Osteoblast (primary cell): ENCODE measurements at regions not wholly inside any gene's neighbourhood (a gene's known extent, or its start where the extent isn't known, plus 50 kb on each side); places are given as distances from the start of the nearest gene placed in this dataset.

Experiments used
- DNase-seq: peaks from one replicate; pipeline ENCODE4 v3.0.0; 2011; ENCODE audit warnings: low spot score, mixed read lengths; ENCODE audit not compliant: insufficient read length; ENCODE audit errors: missing footprints
- H2AFZ ChIP-seq: 2 replicates; pipeline ENCODE4 v1.6.0; 2011; ENCODE audit warnings: mild to moderate bottlenecking, low read length
- H3K27ac ChIP-seq: 2 replicates; pipeline ENCODE4 v1.5.1; 2011; ENCODE audit warnings: mild to moderate bottlenecking, low read depth, low read length, moderate library complexity
- H3K27me3 ChIP-seq: 2 replicates; pipeline ENCODE4 v1.6.0; 2012; ENCODE audit warnings: mild to moderate bottlenecking, control low read depth, inconsistent platforms, low read length, moderate library complexity; ENCODE audit not compliant: insufficient read depth
- H3K36me3 ChIP-seq: 2 replicates; pipeline ENCODE4 v1.5.1; 2011; ENCODE audit warnings: mild to moderate bottlenecking, low read length, control low read depth, moderate library complexity; ENCODE audit not compliant: insufficient read depth
- H3K4me1 ChIP-seq: 2 replicates; pipeline ENCODE4 v1.5.1; 2011; ENCODE audit warnings: mild to moderate bottlenecking, low read length, control low read depth, moderate library complexity; ENCODE audit not compliant: insufficient read depth
- H3K4me2 ChIP-seq: 2 replicates; pipeline ENCODE4 v1.6.0; 2011; ENCODE audit warnings: mild to moderate bottlenecking, low read length; ENCODE audit not compliant: insufficient read depth
- H3K4me3 ChIP-seq: fragments of 200-600 bp; sonication (generic); 3 replicates; pipeline ENCODE4 v1.5.1; 2012; ENCODE audit warnings: mild to moderate bottlenecking, low read length, inconsistent platforms; ENCODE audit not compliant: insufficient read depth
- H3K79me2 ChIP-seq: 2 replicates; pipeline ENCODE4 v1.6.0; 2012; ENCODE audit warnings: mild to moderate bottlenecking, low read length, control low read depth, inconsistent platforms; ENCODE audit not compliant: insufficient read depth
- H3K9me3 ChIP-seq: 2 replicates; pipeline ENCODE4 v1.5.1; 2011; ENCODE audit warnings: low read depth, low read length, control low read depth
- H4K20me1 ChIP-seq: 2 replicates; pipeline ENCODE4 v1.6.0; 2012; ENCODE audit warnings: mild to moderate bottlenecking, low read length, control low read depth; ENCODE audit not compliant: insufficient read depth
- TF ChIP-seq, protein P1 (sequence below): IDR thresholded peaks from 2 replicates; pipeline ENCODE4 v1.5.1; 2011; ENCODE audit warnings: mild to moderate bottlenecking, low read depth, low read length, moderate library complexity; ENCODE audit errors: extremely low read depth

- Histone ChIP-seq H3K27ac (no peak overlapping the region), H3K4me2 (no peak overlapping the region), H3K79me2 (no peaks in the 10 kb centered on the region), H3K9me3 (no peaks in the 10 kb centered on the region), H3K27me3 (no peaks in the 10 kb centered on the region), H3K4me1 (no peaks in the 10 kb centered on the region), H2AFZ (no peak overlapping the region), H4K20me1 (no peaks in the 10 kb centered on the region), H3K36me3 (no peaks in the 10 kb centered on the region), H3K4me3 (no peak overlapping the region)
- no peak for DNase-seq
- TF ChIP-seq, protein P1, sequence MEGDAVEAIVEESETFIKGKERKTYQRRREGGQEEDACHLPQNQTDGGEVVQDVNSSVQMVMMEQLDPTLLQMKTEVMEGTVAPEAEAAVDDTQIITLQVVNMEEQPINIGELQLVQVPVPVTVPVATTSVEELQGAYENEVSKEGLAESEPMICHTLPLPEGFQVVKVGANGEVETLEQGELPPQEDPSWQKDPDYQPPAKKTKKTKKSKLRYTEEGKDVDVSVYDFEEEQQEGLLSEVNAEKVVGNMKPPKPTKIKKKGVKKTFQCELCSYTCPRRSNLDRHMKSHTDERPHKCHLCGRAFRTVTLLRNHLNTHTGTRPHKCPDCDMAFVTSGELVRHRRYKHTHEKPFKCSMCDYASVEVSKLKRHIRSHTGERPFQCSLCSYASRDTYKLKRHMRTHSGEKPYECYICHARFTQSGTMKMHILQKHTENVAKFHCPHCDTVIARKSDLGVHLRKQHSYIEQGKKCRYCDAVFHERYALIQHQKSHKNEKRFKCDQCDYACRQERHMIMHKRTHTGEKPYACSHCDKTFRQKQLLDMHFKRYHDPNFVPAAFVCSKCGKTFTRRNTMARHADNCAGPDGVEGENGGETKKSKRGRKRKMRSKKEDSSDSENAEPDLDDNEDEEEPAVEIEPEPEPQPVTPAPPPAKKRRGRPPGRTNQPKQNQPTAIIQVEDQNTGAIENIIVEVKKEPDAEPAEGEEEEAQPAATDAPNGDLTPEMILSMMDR, result no peak
These were observed 178.3 kb upstream of the HDAC4 start for GRCh38 chr2:239579081-239579480.

DNA sequence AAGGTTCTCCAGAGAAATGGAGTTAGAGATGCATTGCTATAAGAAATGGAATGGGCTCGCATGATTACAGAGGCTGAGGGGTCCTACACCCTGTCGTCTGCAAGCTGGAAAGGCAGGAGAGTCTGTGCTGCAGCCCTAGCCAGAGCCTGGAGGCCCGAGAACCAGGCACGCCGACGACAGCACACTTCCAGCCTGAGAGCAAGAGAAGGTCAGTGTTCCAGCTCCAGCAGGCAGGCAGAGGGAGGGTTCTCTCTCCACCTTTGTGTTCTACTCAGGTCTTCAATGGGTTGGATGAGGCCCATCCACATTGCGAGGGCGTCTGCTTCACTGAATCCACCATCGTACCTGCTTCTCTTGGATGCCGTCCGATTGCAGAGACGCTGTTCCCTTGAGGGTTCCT, 177.6 kb upstream of the HDAC4 start:
- no peak overlapping the region for H3K27ac ChIP-seq
- no peaks in the 10 kb centered on the region for H3K9me3 ChIP-seq
- H3K4me2 ChIP-seq, result no peak overlapping the region
- no peaks in the 10 kb centered on the region for H3K36me3 ChIP-seq
- H4K20me1 ChIP-seq, result no peaks in the 10 kb centered on the region
- TF ChIP-seq, protein P1, result no peak
- H3K79me2 ChIP-seq, result no peaks in the 10 kb centered on the region
- H2AFZ ChIP-seq, result no peak overlapping the region
- H3K4me3 ChIP-seq, result no peak overlapping the region
- H3K4me1 ChIP-seq, result no peaks in the 10 kb centered on the region
- H3K27me3 ChIP-seq, result no peaks in the 10 kb centered on the region
- no peak for DNase-seq

- no peak overlapping the region for H3K4me2 ChIP-seq
- TF ChIP-seq, protein P1, result no peak
- H4K20me1 ChIP-seq, result no peaks in the 10 kb centered on the region
- no peaks in the 10 kb centered on the region for H3K79me2 ChIP-seq
- DNase-seq, result no peak
- H2AFZ ChIP-seq, result no peak overlapping the region
- H3K27ac ChIP-seq, result no peak overlapping the region
- H3K27me3 ChIP-seq, result no peaks in the 10 kb centered on the region
- H3K4me3 ChIP-seq, result no peak overlapping the region
- no peaks in the 10 kb centered on the region for H3K36me3 ChIP-seq
- no peaks in the 10 kb centered on the region for H3K9me3 ChIP-seq
- no peaks in the 10 kb centered on the region for H3K4me1 ChIP-seq
These were observed 177.1 kb upstream of the HDAC4 start for GRCh38 chr2:239577935-239578334.

DNA sequence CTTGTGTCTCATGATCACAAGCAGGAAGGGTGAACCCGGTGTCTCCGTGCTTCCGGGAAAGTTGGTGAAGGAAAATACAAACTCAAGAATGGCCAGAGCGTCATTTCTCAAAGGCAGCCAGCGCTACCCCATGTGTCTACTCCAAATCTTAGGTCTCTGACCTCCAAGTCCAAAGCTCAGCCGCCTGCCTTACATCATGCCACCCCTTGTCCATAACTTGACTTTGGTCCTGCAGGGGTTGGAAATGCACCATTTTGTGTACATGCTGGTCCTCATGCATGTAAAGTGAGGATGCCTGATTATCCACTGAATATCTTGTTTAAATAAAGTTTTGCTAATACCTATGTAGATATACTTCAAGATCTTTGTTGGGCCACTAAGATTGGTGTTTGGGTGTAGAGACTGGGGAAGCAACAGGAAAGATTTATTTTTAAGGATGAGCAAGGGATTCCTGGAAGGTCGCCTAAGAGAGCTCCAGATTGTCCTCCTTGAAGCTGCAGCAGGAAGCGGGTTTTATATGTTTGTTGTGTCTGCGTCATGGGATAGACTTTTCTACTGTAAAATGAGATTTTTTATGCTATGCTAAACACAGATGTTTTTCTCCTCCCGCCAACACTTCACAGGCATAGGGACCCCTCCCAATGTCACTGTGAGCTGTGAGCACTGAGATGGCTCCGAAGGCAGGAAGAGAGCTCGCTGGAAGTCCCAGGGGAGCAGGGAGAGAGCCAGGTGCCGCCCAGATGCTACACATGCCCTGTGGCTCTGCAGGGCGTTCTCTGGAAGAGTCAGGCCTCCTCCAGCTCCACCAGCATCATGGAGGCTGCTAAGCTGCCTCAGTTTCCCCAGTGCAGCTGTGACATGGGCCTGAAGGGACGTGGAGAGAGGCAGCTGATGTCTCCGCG, 176.2 kb upstream of the HDAC4 start:
- TF ChIP-seq, protein P1, result no peak

More for the DNA sequence above, 176.2 kb upstream of the HDAC4 start:
- H4K20me1 ChIP-seq, result no peaks in the 10 kb centered on the region
- no peak overlapping the region for H2AFZ ChIP-seq
- no peak for DNase-seq
- no peaks in the 10 kb centered on the region for H3K9me3 ChIP-seq
- no peak overlapping the region for H3K4me2 ChIP-seq
- H3K27ac ChIP-seq, result no peak overlapping the region
- no peaks in the 10 kb centered on the region for H3K79me2 ChIP-seq
- no peaks in the 10 kb centered on the region for H3K4me1 ChIP-seq
- H3K27me3 ChIP-seq, result no peaks in the 10 kb centered on the region
- no peak overlapping the region for H3K4me3 ChIP-seq
- H3K36me3 ChIP-seq, result no peaks in the 10 kb centered on the region
